ENCODE measurements at regions not wholly inside any gene's neighbourhood (a gene's known extent, or its start where the extent isn't known, plus 50 kb on each side); places are given as distances from the start of the nearest gene placed in this dataset.
A peak's percentile ranks its signal among the peaks of the same experiment; 100 is the strongest.

DNA sequence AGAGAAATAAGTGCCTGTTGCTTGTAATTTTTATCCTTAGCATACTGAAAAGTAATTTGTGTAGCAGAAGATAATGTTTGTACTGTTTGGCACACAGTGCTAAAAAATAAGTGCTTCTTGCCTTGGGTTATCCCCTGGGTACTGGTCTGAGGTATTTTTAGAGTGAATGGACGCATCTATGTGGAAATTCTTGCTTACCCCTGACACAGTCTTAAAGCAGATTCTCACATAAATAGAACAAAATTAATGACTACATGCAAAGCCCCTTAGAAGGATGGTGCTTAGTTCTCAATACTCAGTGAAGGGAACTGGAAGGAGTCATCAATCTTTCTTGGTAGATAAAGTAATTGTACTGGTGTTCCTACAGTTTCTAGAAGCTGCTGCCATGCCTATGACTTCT is 548.6 kb downstream of the ARL4A start:
- TF ChIP-seq EZH2 (IDR thresholded peaks at IDR 0.05; ENCODE audit: low read depth): no peak
- no peaks in the 10 kb centered on the region for H3K79me2 ChIP-seq (ENCODE audit: low read depth)
- H3K4me1 ChIP-seq (replicated peaks; ENCODE audit: insufficient read depth): no peaks in the 10 kb centered on the region
- no peak overlapping the region for H3K27ac ChIP-seq
- no peak overlapping the region for H3K4me2 ChIP-seq
- no peak overlapping the region for H2AFZ ChIP-seq
- CTCF ChIA-PET: no interaction called here
- H3K9me3 ChIP-seq (ENCODE audit: insufficient read depth, low read depth): no peaks in the 10 kb centered on the region
- no peaks in the 10 kb centered on the region for H3K36me3 ChIP-seq (ENCODE audit: low read depth)
- POLR2A ChIA-PET (ENCODE audit: unreplicated experiment): no interaction called here
- BruUV-seq (replicated peaks): no TSS peak
- no peak for DNase-seq
- no peaks in the 10 kb centered on the region for H3K9me2 ChIP-seq (ENCODE audit: insufficient read depth)
- H4K20me1 ChIP-seq (ENCODE audit: insufficient read depth): no peaks in the 10 kb centered on the region
- H3F3A ChIP-seq (ENCODE audit: insufficient read depth, low read depth): no peaks in the 10 kb centered on the region
- intact Hi-C loops (cut with micrococcal nuclease; ENCODE audit: unreplicated experiment): no loop called here
- no peak overlapping the region for H3K4me3 ChIP-seq
- H3K27me3 ChIP-seq (ENCODE audit: insufficient read depth, low read depth): no peaks in the 10 kb centered on the region

DNA sequence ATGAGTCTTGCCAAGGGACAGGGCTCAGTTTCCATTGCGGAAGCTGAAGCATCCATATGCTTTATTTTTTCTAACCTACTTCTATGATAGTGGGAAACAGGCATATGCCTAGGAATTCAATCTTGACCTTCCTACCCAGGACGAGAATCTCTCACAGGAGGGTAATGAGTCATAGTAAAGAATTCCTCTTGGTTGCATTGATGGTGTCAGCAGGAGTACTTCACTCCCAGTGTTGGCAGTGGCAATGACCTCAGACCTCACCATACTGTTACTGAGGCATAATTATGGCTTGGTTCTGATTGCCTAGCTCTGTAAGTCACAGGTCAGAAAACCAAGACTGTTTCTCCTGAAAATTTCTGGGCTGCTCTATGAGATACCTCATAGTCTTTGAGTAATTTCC is 552.9 kb downstream of the ARL4A start:
- POLR2A ChIA-PET (ENCODE audit: unreplicated experiment): no interaction called here

GRCh38 chr7:13241416-13241815 is 554.0 kb downstream of the ARL4A start:
- H3K4me2 ChIP-seq: no peak overlapping the region
- no peaks in the 10 kb centered on the region for H3K36me3 ChIP-seq (ENCODE audit: low read depth)
- no peak for DNase-seq
- H3K9me2 ChIP-seq (ENCODE audit: insufficient read depth): 0 out of 2 replicates have a peak, but pooled peaks cover 1% of the 10 kb centered on the region
- no peaks in the 10 kb centered on the region for H3K27me3 ChIP-seq (ENCODE audit: insufficient read depth, low read depth)
- no peak overlapping the region for H2AFZ ChIP-seq
- H3K79me2 ChIP-seq (ENCODE audit: low read depth): no peaks in the 10 kb centered on the region
- H3F3A ChIP-seq (ENCODE audit: insufficient read depth, low read depth): no peaks in the 10 kb centered on the region
- TF ChIP-seq EZH2 (IDR thresholded peaks at IDR 0.05; ENCODE audit: low read depth): no peak
- TF ChIP-seq, protein P1, sequence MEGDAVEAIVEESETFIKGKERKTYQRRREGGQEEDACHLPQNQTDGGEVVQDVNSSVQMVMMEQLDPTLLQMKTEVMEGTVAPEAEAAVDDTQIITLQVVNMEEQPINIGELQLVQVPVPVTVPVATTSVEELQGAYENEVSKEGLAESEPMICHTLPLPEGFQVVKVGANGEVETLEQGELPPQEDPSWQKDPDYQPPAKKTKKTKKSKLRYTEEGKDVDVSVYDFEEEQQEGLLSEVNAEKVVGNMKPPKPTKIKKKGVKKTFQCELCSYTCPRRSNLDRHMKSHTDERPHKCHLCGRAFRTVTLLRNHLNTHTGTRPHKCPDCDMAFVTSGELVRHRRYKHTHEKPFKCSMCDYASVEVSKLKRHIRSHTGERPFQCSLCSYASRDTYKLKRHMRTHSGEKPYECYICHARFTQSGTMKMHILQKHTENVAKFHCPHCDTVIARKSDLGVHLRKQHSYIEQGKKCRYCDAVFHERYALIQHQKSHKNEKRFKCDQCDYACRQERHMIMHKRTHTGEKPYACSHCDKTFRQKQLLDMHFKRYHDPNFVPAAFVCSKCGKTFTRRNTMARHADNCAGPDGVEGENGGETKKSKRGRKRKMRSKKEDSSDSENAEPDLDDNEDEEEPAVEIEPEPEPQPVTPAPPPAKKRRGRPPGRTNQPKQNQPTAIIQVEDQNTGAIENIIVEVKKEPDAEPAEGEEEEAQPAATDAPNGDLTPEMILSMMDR (conservative IDR thresholded peaks at IDR 0.05): no peak
- BruUV-seq (replicated peaks): no TSS peak
- CTCF ChIA-PET: no interaction called here
- intact Hi-C loops (cut with micrococcal nuclease; ENCODE audit: unreplicated experiment): no loop called here
- H3K9me3 ChIP-seq (ENCODE audit: insufficient read depth, low read depth): no peaks in the 10 kb centered on the region
- POLR2A ChIA-PET (ENCODE audit: unreplicated experiment): no interaction called here
- H3K27ac ChIP-seq: no peak overlapping the region
- no peaks in the 10 kb centered on the region for H4K20me1 ChIP-seq (ENCODE audit: insufficient read depth)
- H3K4me3 ChIP-seq: no peak overlapping the region
- no peaks in the 10 kb centered on the region for H3K4me1 ChIP-seq (replicated peaks; ENCODE audit: insufficient read depth)

More for the DNA sequence above, 552.9 kb downstream of the ARL4A start:
- H3K27ac ChIP-seq: no peak overlapping the region
- no peaks in the 10 kb centered on the region for H3K36me3 ChIP-seq (ENCODE audit: low read depth)
- H3K4me2 ChIP-seq: no peak overlapping the region
- no peaks in the 10 kb centered on the region for H3F3A ChIP-seq (ENCODE audit: insufficient read depth, low read depth)
- TF ChIP-seq EZH2 (IDR thresholded peaks at IDR 0.05; ENCODE audit: low read depth): no peak
- TF ChIP-seq, protein P1 (conservative IDR thresholded peaks at IDR 0.05): no peak
- peak in 1 of 2 experiments; percentile 38 for DNase-seq
- H3K79me2 ChIP-seq (ENCODE audit: low read depth): no peaks in the 10 kb centered on the region
- no peaks in the 10 kb centered on the region for H3K9me3 ChIP-seq (ENCODE audit: insufficient read depth, low read depth)
- no peaks in the 10 kb centered on the region for H3K4me1 ChIP-seq (replicated peaks; ENCODE audit: insufficient read depth)
- BruUV-seq (replicated peaks): no TSS peak
- no peak overlapping the region for H2AFZ ChIP-seq
- CTCF ChIA-PET: no interaction called here
- H3K4me3 ChIP-seq: no peak overlapping the region
- no peaks in the 10 kb centered on the region for H3K27me3 ChIP-seq (ENCODE audit: insufficient read depth, low read depth)
- no peaks in the 10 kb centered on the region for H4K20me1 ChIP-seq (ENCODE audit: insufficient read depth)
- intact Hi-C loops (cut with micrococcal nuclease; ENCODE audit: unreplicated experiment): no loop called here
- H3K9me2 ChIP-seq (ENCODE audit: insufficient read depth): no peaks in the 10 kb centered on the region

DNA sequence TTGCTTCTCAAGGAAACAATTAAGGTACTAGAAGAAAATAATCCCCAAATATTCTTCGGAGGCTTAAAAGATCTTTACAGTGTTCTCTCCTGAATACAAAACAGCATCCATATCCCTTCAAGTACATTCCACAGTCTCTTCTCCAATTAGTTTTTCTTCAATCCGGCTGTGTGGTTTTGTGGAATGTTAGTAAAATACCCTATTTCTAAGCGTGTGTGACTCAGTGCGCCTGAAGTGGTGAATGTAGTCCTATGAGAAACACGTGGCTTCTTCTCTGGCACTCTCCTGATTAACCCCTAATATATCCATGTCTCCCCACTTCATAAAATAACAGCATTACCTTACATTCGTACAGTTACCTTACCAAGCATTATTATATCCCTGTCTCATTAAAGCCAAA is 570.2 kb downstream of the ARL4A start:
- no peaks in the 10 kb centered on the region for H3K27me3 ChIP-seq (ENCODE audit: insufficient read depth, low read depth)
- no peaks in the 10 kb centered on the region for H4K20me1 ChIP-seq (ENCODE audit: insufficient read depth)
- H3K79me2 ChIP-seq (ENCODE audit: low read depth): no peaks in the 10 kb centered on the region
- intact Hi-C loops (cut with micrococcal nuclease; ENCODE audit: unreplicated experiment): no loop called here
- peak in 1 of 2 experiments; percentile 6 for DNase-seq
- no peaks in the 10 kb centered on the region for H3F3A ChIP-seq (ENCODE audit: insufficient read depth, low read depth)
- no peak overlapping the region for H2AFZ ChIP-seq
- H3K36me3 ChIP-seq (ENCODE audit: low read depth): no peaks in the 10 kb centered on the region
- H3K9me2 ChIP-seq (ENCODE audit: insufficient read depth): no peaks in the 10 kb centered on the region
- no peak overlapping the region for H3K4me2 ChIP-seq
- H3K4me3 ChIP-seq: no peak overlapping the region
- no TSS peak for BruUV-seq (replicated peaks)
- no peaks in the 10 kb centered on the region for H3K4me1 ChIP-seq (replicated peaks; ENCODE audit: insufficient read depth)
- ChIA-PET POLR2A (ENCODE audit: unreplicated experiment) (no interaction called here), CTCF (no interaction called here)
- TF ChIP-seq EZH2 (IDR thresholded peaks at IDR 0.05; ENCODE audit: low read depth): no peak
- TF ChIP-seq, protein P1 (conservative IDR thresholded peaks at IDR 0.05): no peak
- no peaks in the 10 kb centered on the region for H3K9me3 ChIP-seq (ENCODE audit: insufficient read depth, low read depth)
- no peak overlapping the region for H3K27ac ChIP-seq

Measured in PC-9 (cell line).